ENCODE measurements at regions not wholly inside any gene's neighbourhood (a gene's known extent, or its start where the extent isn't known, plus 50 kb on each side); places are given as distances from the start of the nearest gene placed in this dataset.

DNA sequence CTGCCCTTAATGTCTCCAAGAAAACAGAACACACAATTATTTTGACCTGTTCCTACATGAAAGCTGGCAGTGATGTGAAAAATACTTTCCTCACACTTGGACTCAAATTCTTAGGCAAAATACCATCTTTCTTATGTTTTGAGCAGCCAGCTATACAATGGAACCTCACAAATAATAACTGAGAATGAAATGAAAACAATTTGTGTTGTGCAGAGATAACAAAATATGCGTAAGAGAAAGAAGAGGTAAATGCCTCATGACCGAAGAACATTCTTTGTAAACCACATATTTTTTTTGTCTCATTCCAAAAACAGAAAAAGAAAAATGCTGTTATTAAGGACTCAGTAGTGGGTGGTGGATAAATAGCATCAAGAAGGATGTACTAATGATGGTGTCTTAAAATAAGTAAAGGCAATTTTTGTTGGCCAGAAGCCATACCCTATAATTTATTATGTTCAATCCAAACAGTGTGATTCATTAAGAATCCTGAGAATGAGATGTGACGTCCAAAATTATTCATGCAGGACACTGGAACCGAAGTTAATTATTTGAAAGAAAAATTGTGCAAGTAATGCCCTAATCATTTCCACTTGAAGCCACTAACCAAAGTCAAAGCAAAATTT, 193.0 kb upstream of the NETO1 start:
- no peaks in the 10 kb centered on the region for H3K36me3 ChIP-seq (ENCODE audit: insufficient read depth in 1 of 2, low read depth in 1 of 2)
- H3K27ac ChIP-seq = no peak overlapping the region
- no peak for TF ChIP-seq CTCF (IDR thresholded peaks at IDR 0.05)
- DNase-seq = no peak
- H3K27me3 ChIP-seq (ENCODE audit: insufficient read depth in 3 of 3, low read length in 2 of 3) = no peaks in the 10 kb centered on the region
- intact Hi-C loops (cut with DNase I) = no loop called here
- no peaks in the 10 kb centered on the region for H3K4me1 ChIP-seq
- H3K9me3 ChIP-seq = no peaks in the 10 kb centered on the region
- no peak overlapping the region for H3K4me3 ChIP-seq
- ATAC-seq = no peak
- WGBS, 3 donors = 60 to 69% (median 65%) methylated on average over 4 of the region's 4 CpGs

DNA sequence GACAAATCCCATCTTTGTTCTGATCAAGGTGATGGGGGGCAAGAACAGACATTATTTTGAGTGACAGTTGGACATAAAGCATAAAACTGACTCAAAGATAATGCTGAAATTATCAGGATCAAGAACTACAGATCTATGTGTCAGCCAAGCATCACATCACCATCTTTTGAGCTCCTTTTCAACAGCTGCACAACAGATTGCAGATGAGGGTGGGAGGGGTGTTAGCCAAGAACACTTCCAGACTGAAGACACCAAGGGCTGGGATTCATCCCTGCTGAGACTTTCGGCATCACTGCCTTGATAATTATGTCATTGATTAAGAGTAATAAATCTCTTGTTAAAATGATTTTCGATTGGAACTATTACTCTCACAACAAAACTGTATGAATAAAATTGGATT, 191.5 kb upstream of the NETO1 start:
- H3K4me1 ChIP-seq = no peaks in the 10 kb centered on the region
- intact Hi-C loops (cut with DNase I) = no loop called here
- no peak for TF ChIP-seq CTCF (IDR thresholded peaks at IDR 0.05)
- no peak overlapping the region for H3K27ac ChIP-seq
- H3K36me3 ChIP-seq (ENCODE audit: insufficient read depth in 1 of 2, low read depth in 1 of 2) = no peaks in the 10 kb centered on the region
- no peaks in the 10 kb centered on the region for H3K27me3 ChIP-seq (ENCODE audit: insufficient read depth in 3 of 3, low read length in 2 of 3)
- DNase-seq (no peak), ATAC-seq (no peak)
- no peak overlapping the region for H3K4me3 ChIP-seq
- 64 to 78% (median 76%) methylated on average over 2 of the region's 2 CpGs for WGBS, 3 donors
- H3K9me3 ChIP-seq = no peaks in the 10 kb centered on the region

GRCh38 chr18:73047688-73048087, 179.9 kb upstream of the NETO1 start:
- Histone ChIP-seq H3K9me3 (no peaks in the 10 kb centered on the region), H3K27ac (no peak overlapping the region), H3K36me3 (ENCODE audit: insufficient read depth in 1 of 2, low read depth in 1 of 2) (no peaks in the 10 kb centered on the region), H3K27me3 (ENCODE audit: insufficient read depth in 3 of 3, low read length in 2 of 3) (no peaks in the 10 kb centered on the region), H3K4me3 (no peak overlapping the region), H3K4me1 (no peaks in the 10 kb centered on the region)
- DNase-seq = no peak
- intact Hi-C loops (cut with DNase I) = no loop called here
- TF ChIP-seq CTCF (IDR thresholded peaks at IDR 0.05) = no peak
- no peak for ATAC-seq

DNA sequence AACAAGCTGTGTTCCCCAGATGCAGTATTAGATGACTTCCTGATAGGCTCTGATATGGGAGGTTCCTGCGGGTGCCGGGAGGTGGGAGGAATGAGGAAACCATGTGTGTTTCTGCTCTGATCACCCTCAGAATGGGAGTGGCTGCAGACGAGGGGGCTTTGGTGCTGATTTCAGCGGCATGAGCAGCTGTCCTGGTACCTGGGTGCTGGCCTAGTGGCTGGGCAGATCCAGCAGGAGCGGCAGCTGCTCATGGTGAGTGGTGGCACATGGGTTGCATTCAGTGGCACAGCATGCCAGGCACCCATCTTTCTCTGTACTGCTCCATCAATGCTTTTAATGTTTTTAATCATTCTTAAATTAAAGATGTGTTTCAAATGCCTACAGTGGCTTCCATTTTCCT, 177.2 kb upstream of the NETO1 start:
- Histone ChIP-seq H3K36me3 (ENCODE audit: insufficient read depth in 1 of 2, low read depth in 1 of 2) (no peaks in the 10 kb centered on the region), H3K4me3 (no peak overlapping the region), H3K27me3 (ENCODE audit: insufficient read depth in 3 of 3, low read length in 2 of 3) (no peaks in the 10 kb centered on the region), H3K4me1 (no peaks in the 10 kb centered on the region), H3K27ac (no peak overlapping the region), H3K9me3 (no peaks in the 10 kb centered on the region)
- 58 to 69% (median 66%) methylated on average over 5 of the region's 5 CpGs for WGBS, 3 donors
- DNase-seq = no peak
- no peak for ATAC-seq
- intact Hi-C loops (cut with DNase I) = no loop called here
- TF ChIP-seq CTCF (IDR thresholded peaks at IDR 0.05) = no peak

DNA sequence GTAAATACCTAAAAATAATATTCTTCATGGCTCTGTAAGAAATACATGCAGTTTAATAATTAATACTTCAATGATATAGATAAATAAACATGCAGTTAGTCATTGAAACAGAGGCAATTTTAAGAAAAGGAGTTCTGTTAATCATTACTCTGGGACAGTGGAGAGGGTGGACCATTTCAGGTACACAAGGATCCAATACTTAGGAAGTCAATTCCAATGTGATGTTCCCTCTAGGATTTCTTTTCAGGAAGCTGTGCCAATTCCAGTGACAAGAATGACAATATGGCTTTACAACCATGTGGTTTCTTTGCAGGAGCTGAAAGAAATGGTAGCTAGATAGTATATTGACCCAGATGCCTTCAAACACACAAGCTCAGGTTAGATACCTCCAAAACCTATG, 175.8 kb upstream of the NETO1 start:
- Histone ChIP-seq H3K4me3 (no peak overlapping the region), H3K9me3 (no peaks in the 10 kb centered on the region), H3K27me3 (ENCODE audit: insufficient read depth in 3 of 3, low read length in 2 of 3) (no peaks in the 10 kb centered on the region), H3K36me3 (ENCODE audit: insufficient read depth in 1 of 2, low read depth in 1 of 2) (no peaks in the 10 kb centered on the region), H3K4me1 (no peaks in the 10 kb centered on the region), H3K27ac (no peak overlapping the region)
- intact Hi-C loops (cut with DNase I) = no loop called here
- no peak for TF ChIP-seq CTCF (IDR thresholded peaks at IDR 0.05)
- ATAC-seq (no peak), DNase-seq (no peak)
